Fibroblast of skin of right biceps (primary cell): ENCODE measurements at regions not wholly inside any gene's neighbourhood (a gene's known extent, or its start where the extent isn't known, plus 50 kb on each side); places are given as distances from the start of the nearest gene placed in this dataset.

Experiments
- DNase-seq: peaks from one replicate; pipeline ENCODE4 v3.0.0-alpha.2; 2013

DNA sequence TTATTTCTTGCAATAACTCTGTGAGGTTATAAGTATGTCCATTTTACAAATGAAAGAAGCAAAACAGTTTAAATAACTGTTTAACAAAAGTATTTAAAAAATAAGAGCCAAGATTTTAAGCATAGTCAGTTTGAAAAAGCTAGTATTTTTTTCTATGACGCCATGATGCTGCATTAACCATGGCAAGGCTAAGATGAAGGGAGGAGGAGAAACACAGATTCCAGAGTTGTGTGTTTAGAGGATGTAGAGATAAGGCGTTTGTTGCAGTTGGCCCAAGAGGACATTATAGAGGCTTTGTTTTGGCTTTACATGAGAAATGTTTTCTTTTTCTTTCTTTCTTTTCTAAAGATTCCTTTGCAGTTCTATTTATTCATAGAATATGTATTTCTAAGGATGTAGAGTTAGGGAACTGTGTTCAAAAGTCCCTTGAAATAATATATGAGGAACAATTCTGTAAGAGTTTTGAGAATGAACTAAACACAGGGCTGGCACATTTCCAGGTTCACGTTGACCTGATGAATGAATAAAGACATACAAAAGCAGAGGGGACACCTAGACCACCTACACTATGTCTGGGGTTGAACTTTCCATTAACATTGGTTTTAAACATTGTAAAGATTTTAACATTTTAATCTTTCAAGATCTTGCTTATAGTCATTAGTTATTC is 244.2 kb downstream of the KCNS3 start:
- DNase-seq: no peak

DNA sequence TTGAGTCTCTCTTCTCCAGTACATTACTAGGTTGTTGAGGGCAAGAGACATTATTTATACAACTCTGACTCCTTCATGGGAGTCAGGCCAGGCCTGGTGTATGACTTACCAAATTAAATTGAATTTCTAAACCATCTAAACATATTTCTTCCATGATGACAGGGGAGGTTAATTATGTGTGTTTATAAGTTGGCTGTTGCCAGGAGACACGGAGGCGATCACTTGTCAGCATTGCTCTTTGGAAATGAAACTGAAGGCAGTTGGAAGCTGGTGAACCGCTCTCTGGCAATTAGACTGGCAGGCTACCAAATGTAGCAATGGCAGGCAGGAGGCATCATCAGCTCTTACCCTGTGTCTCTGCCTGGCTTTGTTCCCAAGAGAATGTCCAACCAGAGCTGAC is 241.4 kb downstream of the KCNS3 start:
- DNase-seq: peak; percentile 88

DNA sequence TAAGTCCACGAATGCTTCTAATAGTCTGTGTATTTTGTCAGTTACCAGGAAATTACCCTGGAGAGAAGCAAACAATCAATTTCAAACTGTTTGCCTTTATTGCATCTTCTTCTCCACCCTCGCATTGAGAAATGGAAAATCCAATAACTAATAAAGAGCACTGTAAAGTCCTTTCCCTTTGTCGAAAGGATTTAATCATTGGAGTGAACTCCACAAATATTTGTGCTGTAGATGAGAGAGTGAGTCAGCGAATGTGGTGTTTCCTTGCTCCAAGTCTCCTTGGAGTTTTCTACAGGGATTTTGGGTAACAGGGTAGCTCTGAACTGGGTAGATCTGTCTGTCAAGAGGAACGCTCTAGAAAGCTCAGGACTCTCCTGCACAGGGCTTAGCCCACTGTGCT is 240.2 kb downstream of the KCNS3 start:
- DNase-seq: peak; percentile 58

DNA sequence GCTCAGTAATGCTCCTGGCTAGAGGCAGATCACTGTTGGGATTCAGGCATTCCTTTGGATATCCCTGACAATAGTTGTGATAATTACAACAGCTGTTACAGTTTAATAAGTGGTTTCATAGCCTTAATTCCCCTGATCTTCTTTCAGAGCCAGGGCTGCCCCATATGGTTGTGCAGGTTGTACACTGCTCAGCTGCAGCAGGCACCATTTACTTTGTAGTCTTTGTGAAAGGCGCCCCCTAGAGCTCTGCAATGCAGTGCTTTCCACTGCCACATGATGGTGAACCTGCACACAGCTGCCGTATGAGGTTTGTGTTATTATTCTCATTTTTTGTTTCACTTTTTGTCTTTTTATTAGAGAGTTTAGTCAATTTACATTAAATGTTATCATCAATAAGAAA is 239.1 kb downstream of the KCNS3 start:
- DNase-seq: peak; percentile 49

DNA sequence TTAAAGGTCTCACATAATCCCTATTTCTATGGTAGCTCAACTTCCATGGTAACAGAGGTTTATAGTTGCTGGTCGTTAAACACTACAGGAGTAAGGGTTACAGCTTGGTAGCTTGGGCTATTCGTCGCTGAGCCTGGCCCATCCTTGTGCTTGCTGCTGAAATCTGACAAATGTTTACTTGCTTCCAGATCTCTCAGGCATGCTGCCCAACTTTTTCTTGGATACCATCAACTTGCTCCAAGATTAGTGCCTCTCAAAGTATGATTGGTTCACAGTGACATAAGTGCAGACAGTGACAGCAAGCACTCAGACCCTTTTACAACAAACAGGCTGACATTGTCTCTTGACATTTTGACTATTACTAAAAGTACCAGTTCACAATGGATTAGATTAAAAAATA is 231.8 kb downstream of the KCNS3 start:
- DNase-seq: no peak

DNA sequence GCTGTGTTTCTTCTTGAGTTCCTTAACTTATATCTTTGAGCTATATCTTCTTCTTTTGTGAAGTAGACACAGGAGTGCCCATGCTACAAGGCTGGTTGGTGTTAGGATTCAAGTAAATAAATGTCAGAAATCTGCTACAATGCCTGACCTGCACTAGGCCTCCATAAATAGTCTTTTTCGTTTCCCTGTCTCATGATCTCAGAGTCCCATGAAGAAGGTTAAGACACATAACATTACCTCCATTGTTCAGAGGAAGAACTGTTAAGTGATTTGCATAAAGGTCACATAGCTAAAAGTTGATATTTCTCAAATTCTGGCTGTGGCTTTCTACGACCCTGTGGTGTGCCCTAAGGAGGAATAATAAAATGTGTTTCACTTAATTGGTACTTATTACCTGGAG is 228.4 kb downstream of the KCNS3 start:
- DNase-seq: no peak

DNA sequence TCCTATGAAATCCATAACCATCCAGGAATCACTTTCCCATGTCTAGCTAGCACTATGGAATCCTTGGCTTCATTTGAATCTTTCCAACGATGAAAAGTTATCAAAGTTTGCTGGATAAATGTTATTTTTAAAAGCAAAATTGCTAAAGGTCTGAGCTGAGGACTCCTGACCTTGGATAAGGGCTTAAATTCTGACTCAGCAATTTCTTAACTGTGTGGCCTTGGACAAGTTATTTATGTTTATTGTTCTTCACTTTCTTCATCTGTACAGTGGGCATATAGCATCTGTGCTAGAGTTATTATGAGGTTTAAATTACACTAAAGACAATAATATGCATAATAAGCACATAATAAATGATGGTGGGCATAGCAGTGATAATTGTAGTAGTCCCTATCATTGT is 227.5 kb downstream of the KCNS3 start:
- DNase-seq: no peak

DNA sequence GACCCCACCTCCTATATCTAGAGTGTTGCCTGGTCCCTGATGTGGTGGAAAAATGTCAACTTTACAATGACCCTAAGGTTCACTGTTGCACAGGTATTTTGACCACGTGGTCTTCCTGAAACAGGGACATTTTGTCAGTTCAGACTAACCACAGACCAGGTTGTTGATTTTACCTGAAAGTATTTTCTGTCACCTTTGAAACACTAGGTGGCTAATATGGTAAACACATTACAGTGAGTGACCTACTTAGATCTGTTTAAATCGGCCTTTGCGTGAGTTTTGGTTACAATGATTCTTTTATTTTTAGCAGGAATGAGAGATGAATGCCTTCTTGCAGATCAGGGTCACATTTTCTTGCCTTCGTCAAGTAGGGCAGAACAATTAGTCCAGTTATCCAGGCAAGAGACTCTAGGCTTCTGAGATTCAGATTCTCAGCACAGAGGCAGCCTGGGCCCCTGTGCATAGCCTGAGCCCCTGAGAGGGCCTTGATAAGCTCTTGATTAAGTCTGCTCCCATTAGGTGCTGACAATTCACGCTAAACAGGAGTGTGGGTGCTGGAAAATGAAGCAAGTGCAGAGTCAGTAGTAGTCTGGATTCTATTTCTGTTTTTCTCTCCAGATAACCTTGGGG is 226.2 kb downstream of the KCNS3 start:
- DNase-seq: no peak

DNA sequence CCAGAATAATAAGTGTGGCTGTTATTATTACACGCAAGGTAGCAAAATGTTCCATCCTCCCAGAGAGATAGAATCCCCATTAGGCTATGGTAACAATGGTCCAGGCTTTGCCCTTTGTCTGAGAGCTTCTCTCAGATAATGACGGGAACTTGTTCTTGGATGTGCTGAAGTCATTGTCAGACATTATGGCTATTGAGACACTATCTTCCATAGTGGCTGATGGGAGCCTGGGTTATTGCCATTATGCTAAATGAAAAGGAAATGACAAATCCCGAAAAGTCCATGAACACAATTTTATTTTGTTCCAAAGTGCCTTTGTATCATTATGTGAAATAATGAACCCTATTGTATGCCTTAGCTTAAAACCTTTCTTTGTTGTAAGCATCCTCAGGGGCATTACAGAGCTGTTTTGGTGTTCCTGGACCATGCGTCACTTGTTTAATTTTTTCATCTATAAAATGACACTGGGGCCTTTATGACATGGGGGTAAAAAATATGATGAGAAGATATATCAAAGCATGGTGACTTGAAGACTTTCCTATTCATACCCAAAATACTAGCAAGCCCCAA is 218.5 kb downstream of the KCNS3 start:
- no peak for DNase-seq

DNA sequence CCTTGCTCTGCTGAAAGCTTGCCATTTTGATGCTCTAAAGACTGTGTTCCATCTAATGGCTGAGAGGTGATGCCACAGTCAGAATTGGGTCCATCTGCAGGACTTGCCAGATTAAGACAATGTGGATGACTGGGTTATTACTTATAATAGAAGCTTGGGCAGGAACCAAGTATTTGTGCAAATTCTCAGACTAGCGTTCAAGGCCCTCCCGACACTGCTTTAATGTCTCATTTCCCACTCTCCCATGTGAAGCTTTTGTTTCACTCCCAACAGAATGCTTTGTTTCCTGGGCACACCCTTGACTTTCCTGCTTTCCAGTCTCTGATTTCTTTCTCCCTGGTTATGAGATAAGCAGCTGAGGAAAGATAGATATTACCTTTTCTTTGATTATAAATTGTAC is 215.8 kb downstream of the KCNS3 start:
- DNase-seq: no peak

DNA sequence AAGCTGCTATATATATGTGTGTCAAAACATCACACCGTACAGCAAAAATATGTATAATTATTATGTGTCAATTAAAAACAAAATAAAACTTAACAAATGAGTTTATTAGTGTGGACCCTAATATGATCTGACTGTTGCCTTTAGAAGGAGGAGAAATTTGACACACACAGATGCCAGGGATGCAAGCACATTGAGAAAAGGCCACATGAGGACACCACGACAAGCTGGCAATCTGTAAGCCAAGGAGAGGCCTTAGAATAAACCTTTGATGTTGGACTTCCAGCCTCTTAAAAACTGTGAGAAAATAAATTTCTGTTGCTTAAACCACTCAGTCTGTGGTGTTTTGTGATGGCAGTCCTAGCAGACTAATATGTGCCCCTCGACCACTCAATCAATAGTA is 214.7 kb downstream of the KCNS3 start:
- DNase-seq: no peak

DNA sequence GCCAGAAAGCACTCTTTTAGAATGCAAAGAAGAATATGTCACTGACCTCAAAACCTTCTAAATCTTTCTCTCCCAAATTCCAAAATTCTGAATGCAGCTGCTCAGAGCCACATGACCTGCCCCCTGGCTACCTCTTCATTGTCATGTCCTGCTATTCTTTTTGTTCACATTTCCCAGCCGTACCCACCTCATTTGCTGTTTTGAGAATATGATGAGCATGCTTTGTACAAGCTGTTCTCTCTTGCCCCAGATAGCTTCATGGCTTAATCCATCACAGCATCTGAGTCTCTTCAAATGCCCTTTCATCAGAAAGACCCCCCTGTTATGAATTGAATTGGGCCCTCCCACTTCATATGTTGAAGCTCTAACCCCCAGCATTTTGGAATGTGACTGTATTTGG is 214.3 kb downstream of the KCNS3 start:
- DNase-seq: no peak

DNA sequence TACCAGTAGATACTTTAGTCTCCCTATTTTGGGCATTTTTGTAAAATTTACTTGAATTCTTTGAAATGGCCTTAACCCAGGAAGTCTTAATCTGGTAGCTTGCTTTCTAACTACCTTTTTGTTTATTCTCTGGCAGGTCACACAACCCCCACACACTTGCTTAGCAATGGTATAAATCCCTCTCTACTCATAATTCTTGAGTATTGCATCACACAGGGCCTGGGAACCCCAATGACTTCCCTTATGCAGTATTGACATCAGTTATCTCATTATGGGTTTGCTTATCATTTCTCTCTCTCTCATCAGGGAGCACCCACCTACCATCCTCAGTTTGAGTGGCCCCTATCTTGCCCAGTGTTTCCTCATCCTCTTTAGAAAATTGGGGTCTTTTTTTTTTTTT is 207.1 kb downstream of the KCNS3 start:
- no peak for DNase-seq

DNA sequence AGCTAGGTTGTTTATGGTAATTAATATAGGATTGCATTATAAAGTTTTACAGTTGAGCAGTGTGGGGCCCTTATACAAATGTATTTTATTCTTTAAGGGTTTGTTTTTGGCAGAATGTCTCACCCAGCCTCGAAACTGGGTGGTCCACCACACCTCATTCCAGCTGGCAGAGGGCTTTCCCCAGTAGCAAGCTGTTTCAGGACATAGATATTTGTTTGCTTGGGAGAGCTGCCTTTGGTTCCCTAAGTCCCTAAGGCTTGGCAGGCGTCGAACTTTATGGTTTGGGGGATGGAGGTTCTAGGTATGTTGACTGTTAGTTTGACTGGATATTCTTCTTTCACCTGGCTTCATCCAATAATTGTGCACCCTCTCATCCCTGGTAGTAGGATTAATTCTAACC is 205.9 kb downstream of the KCNS3 start:
- no peak for DNase-seq

DNA sequence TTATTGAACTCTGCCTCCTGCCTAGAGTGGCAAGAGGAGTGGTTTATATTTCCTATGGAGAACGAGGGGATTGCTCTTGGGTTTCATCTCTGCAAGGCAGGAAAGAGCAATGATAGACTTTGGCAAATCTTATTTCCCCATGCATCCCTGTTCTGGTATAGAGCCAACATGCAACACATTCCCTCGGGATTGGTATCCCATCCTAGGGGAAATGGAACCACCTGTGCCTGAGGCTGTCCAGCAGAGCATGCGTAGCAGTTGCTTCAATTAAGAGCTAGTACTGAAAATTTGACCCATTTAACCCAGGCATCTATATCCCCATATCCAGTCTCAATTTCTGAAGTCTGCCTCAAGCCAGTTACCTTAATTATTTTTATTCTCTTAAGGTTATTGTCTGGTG is 205.3 kb downstream of the KCNS3 start:
- no peak for DNase-seq

DNA sequence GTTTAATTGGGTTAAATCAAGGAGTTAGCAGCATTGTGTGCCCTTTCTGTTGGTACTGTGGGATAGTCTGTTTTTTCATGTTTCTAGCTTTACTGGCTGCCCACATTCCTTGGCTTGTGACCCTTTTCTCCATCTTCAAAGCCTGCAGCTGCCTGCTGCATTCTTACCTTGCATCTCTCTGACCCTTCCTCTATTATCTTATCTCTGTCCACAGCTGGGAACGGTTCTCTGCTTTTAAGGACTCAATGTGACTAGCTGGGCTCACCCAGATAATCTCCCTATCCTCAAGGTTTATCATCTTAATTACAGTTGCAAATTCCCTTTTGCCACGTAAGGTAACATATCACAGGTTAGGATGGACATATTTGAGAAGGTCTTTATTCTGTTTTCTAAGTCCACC is 199.7 kb downstream of the KCNS3 start:
- DNase-seq: no peak

DNA sequence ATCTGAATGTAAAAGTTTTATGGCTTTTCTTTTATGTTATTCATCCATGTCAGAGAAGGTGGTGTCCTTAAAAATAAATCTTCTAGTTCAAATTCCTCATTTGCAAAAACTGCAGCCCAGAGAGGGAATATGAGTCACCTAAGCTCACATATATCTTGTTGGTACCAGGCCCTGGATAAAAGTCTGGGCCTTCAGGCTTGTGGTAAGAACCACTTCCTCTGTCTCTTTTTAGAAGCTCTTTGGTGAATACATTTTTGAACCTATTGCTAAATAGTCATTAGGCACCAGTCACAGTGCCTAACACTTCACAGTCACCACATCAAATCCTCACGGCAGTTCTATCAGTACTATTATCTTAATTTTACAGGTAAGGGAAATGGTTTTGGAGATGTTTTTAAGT is 199.2 kb downstream of the KCNS3 start:
- peak; percentile 93 for DNase-seq

DNA sequence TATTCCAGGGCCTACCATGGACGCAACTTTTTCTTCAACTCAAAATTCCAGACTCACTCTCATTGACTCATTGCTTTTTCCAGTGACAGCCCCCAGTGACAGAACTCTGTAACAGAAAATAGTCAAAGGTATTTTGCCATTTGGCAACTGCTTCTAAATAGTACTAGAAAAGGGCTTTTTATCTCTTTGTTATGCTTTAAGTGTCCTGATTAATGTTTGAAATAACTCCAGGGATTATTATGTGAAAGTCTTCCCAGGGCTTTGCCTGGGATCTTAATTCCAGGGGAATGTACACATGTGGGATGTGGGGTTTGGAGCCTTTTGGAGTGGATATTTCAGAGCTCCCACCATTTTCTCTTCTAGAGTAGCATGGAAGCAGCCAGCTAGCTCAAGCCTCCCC is 198.8 kb downstream of the KCNS3 start:
- DNase-seq: peak; percentile 64

DNA sequence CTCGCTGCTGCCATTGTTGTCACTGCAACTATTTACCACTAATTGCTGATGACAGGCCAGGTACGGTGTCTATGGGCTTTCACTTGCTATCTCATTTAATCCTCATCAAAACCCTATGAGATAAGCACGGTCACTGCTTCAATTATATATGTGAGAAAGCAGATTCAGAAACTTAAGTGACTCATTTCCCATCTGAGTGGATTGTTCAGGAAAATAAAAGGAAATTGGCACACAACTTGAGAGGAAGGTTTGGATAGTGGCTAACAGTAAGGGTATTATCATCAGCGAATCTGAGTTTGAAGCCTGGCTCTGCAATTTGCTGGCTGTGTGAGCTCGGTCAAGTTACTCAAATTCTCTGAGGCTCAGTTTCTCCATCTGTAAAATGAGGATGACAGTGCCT is 196.0 kb downstream of the KCNS3 start:
- peak; percentile 33 for DNase-seq

DNA sequence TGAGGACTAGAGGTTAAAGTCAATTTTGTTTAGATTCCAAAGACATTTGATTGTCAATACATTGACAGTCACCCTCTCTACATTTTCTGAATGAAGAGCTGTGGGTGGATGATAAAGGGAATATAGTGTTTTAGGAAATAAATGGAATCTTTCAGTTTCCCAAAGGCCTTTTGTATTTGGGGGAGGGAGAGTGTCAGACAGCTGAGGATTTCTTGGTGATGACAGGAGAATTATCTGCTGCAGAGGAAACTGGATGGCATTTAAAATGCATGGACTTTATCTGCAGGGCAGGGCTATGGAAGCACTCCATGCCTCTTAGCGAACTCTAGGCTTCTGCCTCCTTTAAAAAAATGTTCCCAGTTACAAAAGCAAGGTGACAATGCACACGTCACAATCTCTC is 195.1 kb downstream of the KCNS3 start:
- DNase-seq: no peak

DNA sequence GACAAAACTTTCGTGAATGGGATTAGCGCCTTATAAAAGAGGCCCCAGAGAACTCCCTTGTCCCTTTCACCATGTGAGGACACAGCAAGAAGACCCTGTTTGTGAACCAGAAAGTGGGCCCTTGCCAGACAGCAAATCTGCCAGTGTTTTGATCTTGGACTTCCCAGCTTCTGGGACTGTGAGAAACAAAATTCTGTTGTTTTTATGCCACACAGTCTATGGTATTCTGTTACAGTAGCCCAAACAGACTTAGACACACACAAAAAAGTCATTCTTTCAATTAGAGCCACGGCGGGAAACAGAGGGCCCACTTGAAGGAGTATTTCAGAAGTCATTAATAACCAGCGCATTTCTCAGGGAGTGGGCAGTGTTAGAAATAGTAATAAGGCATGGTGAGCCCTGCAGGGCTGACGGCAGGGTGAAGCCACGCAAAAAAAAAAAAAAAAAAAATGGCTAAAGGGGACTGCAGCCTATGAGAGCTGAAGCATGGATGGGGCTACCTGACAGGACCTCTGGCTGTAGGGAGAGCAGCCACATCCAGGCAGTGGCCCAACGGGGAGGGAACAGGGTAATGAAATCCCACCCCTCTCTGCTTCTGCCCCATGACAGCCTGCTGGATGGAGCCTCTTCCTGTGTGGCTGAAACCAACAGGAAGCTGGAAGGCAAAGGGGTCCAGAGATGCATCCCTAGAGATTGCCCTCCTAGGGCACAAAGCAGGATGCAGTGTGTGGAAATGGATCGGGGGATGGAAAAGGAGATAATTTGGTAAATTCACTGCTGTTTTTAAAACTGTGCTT is 189.3 kb downstream of the KCNS3 start:
- DNase-seq: no peak

DNA sequence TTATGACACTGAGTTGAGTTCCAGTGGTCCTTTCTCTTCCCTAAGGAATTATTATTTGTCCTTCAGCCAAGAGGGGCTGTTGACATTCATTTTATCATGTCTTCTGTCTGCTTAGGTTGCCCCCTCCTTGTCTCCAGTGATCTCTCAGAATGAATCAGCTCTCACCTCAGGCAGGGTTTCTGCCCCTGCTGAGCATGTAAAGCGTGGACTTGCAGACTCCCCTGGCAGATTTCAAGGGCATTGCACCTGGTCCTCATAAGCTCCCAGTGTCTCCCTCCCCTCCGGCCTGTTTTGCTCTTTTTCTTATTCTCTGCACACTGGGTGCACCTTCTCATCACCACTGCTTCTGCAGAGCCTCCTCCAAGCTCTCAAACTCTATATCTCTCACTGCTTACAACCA is 188.4 kb downstream of the KCNS3 start:
- no peak for DNase-seq

DNA sequence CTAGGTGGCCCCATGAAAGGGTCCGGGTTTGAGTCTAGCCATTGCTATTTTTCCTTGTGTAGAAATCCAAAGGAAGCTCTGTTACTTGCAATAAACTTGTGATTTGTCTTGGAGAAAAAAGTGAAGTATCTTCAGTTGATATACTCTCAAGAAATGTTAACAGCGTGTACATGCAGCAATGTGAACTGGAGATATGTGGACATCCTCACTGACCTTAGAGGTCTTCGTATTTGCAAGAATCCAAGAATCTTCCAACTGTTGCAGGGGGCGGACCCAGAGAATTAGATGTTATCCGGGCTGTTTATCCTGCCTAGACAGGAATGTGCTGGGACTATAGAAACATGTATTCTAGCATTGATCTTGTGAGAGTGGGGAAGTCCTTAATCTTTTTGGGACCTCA is 187.6 kb downstream of the KCNS3 start:
- no peak for DNase-seq

DNA sequence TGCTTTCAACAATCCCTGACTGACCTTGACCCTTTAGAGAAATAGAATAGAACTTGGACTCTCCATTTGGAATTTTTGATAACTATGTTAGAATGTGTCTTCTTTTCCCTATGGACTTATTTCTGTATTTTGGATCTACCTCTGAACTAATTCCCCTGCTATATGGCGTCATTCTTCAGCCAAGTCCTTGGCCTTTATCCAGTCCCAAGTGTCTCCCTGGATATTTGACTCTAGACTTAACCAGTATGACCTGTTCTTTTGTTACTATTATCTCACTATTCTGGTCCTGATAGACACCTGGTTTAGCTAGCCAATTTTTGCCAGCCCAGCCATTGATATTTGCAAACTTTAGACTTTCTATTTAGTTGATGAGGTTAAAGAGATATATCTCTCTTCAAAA is 186.8 kb downstream of the KCNS3 start:
- DNase-seq: no peak
